ENCODE measurements at regions not wholly inside any gene's neighbourhood (a gene's known extent, or its start where the extent isn't known, plus 50 kb on each side); places are given as distances from the start of the nearest gene placed in this dataset.

- TF ChIP-seq CTCF (IDR thresholded peaks at IDR 0.05): no peak
- ATAC-seq (no peak), DNase-seq (no peak)
- H3K9me3 ChIP-seq: peaks cover 20% of the 10 kb centered on the region
- no peaks in the 10 kb centered on the region for H3K36me3 ChIP-seq (ENCODE audit: insufficient read depth in 1 of 2, low read depth in 1 of 2)
- H3K4me3 ChIP-seq: no peak overlapping the region
- H3K4me1 ChIP-seq: no peaks in the 10 kb centered on the region
- H3K27me3 ChIP-seq (ENCODE audit: insufficient read depth in 3 of 3, low read length in 2 of 3): no peaks in the 10 kb centered on the region
- intact Hi-C loops (cut with DNase I): no loop called here
- H3K27ac ChIP-seq: no peak overlapping the region
- WGBS, 3 donors: 77 to 93% (median 88%) methylated on average over 1 of the region's 1 CpG
These were observed 121.4 kb downstream of the KCNF1 start for GRCh38 chr2:11033114-11033513.

GRCh38 chr2:11038641-11039040 is 116.6 kb upstream of the SLC66A3 start:
- DNase-seq (no peak), ATAC-seq (no peak)
- Histone ChIP-seq H3K27me3 (ENCODE audit: insufficient read depth in 3 of 3, low read length in 2 of 3) (peaks cover 0 to 4% (median 0%) of the 10 kb centered on the region in 3 donors), H3K27ac (no peak overlapping the region), H3K4me1 (no peaks in the 10 kb centered on the region), H3K4me3 (no peak overlapping the region), H3K9me3 (peaks cover 25% of the 10 kb centered on the region), H3K36me3 (ENCODE audit: insufficient read depth in 1 of 2, low read depth in 1 of 2) (no peaks in the 10 kb centered on the region)
- no peak for TF ChIP-seq CTCF (IDR thresholded peaks at IDR 0.05)
- intact Hi-C loops (cut with DNase I): no loop called here
- 84 to 96% (median 94%) methylated on average over 1 of the region's 1 CpG for WGBS, 3 donors

GRCh38 chr2:11040992-11041391 is 114.3 kb upstream of the SLC66A3 start:
- no peak for TF ChIP-seq CTCF (IDR thresholded peaks at IDR 0.05)
- Histone ChIP-seq H3K4me1 (no peaks in the 10 kb centered on the region), H3K9me3 (peaks cover 20% of the 10 kb centered on the region), H3K27ac (no peak overlapping the region), H3K4me3 (no peak overlapping the region), H3K27me3 (ENCODE audit: insufficient read depth in 3 of 3, low read length in 2 of 3) (peaks cover 0 to 4% (median 0%) of the 10 kb centered on the region in 3 donors), H3K36me3 (ENCODE audit: insufficient read depth in 1 of 2, low read depth in 1 of 2) (no peaks in the 10 kb centered on the region)
- WGBS, 3 donors: 86 to 94% (median 93%) methylated on average over 1 of the region's 1 CpG
- intact Hi-C loops (cut with DNase I): no loop called here
- DNase-seq: no peak
- ATAC-seq: no peak

GRCh38 chr2:11042841-11043240 is 112.4 kb upstream of the SLC66A3 start:
- no peak for ATAC-seq
- no peak for DNase-seq
- 49 to 74% (median 52%) methylated on average over 8 of the region's 8 CpGs for WGBS, 3 donors
- Histone ChIP-seq H3K4me1 (no peaks in the 10 kb centered on the region), H3K27ac (no peak overlapping the region), H3K36me3 (ENCODE audit: insufficient read depth in 1 of 2, low read depth in 1 of 2) (no peaks in the 10 kb centered on the region), H3K4me3 (no peak overlapping the region), H3K27me3 (ENCODE audit: insufficient read depth in 3 of 3, low read length in 2 of 3) (peaks cover 0 to 4% (median 0%) of the 10 kb centered on the region in 3 donors), H3K9me3 (peaks cover 9% of the 10 kb centered on the region)
- intact Hi-C loops (cut with DNase I): no loop called here
- TF ChIP-seq CTCF (IDR thresholded peaks at IDR 0.05): no peak

GRCh38 chr2:11043245-11043644 is 112.0 kb upstream of the SLC66A3 start:
- ATAC-seq (no peak), DNase-seq (no peak)
- WGBS, 3 donors: 18 to 51% (median 43%) methylated on average over 2 of the region's 2 CpGs
- Histone ChIP-seq H3K4me1 (no peaks in the 10 kb centered on the region), H3K4me3 (no peak overlapping the region), H3K9me3 (peaks cover 8% of the 10 kb centered on the region), H3K27me3 (ENCODE audit: insufficient read depth in 3 of 3, low read length in 2 of 3) (peaks cover 0 to 4% (median 0%) of the 10 kb centered on the region in 3 donors), H3K27ac (no peak overlapping the region), H3K36me3 (ENCODE audit: insufficient read depth in 1 of 2, low read depth in 1 of 2) (no peaks in the 10 kb centered on the region)
- TF ChIP-seq CTCF (IDR thresholded peaks at IDR 0.05): no peak
- intact Hi-C loops (cut with DNase I): no loop called here

Data from psoas muscle (tissue), 7 donors.